NT2/D1 (cell line): ENCODE measurements at regions not wholly inside any gene's neighbourhood (a gene's known extent, or its start where the extent isn't known, plus 50 kb on each side); places are given as distances from the start of the nearest gene placed in this dataset.

Experiments
- SUZ12 ChIP-seq: IDR thresholded peaks from 2 replicates; pipeline ENCODE4 v1.6.1; 2011; ENCODE audit not compliant: insufficient read length, insufficient read depth; ENCODE audit errors: extremely low read depth
- YY1 ChIP-seq: IDR thresholded peaks from 2 replicates; pipeline ENCODE4 v1.6.1; 2011; ENCODE audit not compliant: insufficient read length, insufficient read depth
- ZNF274 ChIP-seq: IDR thresholded peaks from 2 replicates; pipeline ENCODE4 v1.6.1; 2011; ENCODE audit warnings: mild to moderate bottlenecking, low read depth, low read length

DNA sequence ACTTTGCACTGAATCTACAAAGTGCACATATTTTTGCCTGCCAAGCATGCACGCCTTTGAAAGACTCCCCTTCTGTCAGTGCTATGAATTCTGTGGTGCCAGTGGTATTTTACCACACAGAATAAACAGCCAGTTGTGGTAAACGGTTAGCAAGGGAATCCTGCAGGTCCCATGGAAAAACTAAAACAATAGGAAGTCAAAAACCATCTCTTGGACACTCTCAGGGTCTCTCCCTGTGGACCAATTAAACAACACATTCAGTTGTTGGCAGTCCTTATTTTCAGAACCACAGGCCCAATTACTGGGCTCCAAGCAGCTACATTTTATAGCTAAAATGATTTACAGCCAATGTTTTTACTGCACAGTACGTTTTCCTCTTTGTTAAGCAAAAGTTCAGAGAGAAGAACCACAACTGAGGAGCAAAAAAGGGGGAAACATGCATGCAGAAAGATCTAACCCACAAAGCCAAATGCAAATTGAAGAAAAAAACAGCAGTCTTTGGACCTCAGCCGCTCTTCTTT is 116.9 kb downstream of the KCTD12 start:
- TF ChIP-seq YY1 (no peak), ZNF274 (no peak), SUZ12 (no peak)
